Liver (tissue), 8 donors: ENCODE measurements at regions not wholly inside any gene's neighbourhood (a gene's known extent, or its start where the extent isn't known, plus 50 kb on each side); places are given as distances from the start of the nearest gene placed in this dataset.

Source experiments
- DNase-seq: peaks from one replicate; pipeline ENCODE4 v3.0.0-alpha.2; 2017; ENCODE audit warnings: low spot score
- H3K27ac ChIP-seq, 2 donors: one replicate each; pipeline ENCODE4 v1.7.0; 2013; ENCODE audit warnings: inconsistent platforms in 2 of 2, low read length in 2 of 2, control low read depth in 1 of 2, low read depth in 1 of 2, mild to moderate bottlenecking in 1 of 2
- H3K27me3 ChIP-seq, 4 donors: one replicate each; pipeline versions ENCODE4 v1.6.1 to v1.7.0; 2013; ENCODE audit warnings: low read length in 3 of 4, inconsistent platforms in 1 of 4, mild to moderate bottlenecking in 1 of 4, moderate library complexity in 1 of 4; ENCODE audit not compliant: control insufficient read depth in 4 of 4, insufficient read depth in 4 of 4
- H3K36me3 ChIP-seq, 4 donors: one replicate each; pipeline versions ENCODE4 v1.6.1 to v1.7.0; 2013; ENCODE audit warnings: low read length in 3 of 4, mild to moderate bottlenecking in 3 of 4, low read depth in 1 of 4, moderate library complexity in 1 of 4; ENCODE audit not compliant: control insufficient read depth in 4 of 4, insufficient read depth in 3 of 4
- H3K4me1 ChIP-seq, 4 donors: one replicate each; pipeline versions ENCODE4 v1.6.1 to v1.7.0; 2013; ENCODE audit warnings: low read length in 3 of 4, mild to moderate bottlenecking in 3 of 4, moderate library complexity in 1 of 4; ENCODE audit not compliant: control insufficient read depth in 4 of 4, insufficient read depth in 4 of 4
- H3K4me3 ChIP-seq, 3 donors: one replicate each; pipeline versions ENCODE4 v1.6.1 to v1.7.0; 2013; ENCODE audit warnings: low read length in 3 of 3, control low read depth in 1 of 3, low read depth in 1 of 3, mild to moderate bottlenecking in 1 of 3
- H3K9ac ChIP-seq, 2 donors: one replicate each; pipeline ENCODE4 v1.7.0; 2013; ENCODE audit warnings: low read length in 2 of 2, mild to moderate bottlenecking in 2 of 2, moderate library complexity in 2 of 2, control low read depth in 1 of 2, low read depth in 1 of 2
- H3K9me3 ChIP-seq, 4 donors: one replicate each; pipeline versions ENCODE4 v1.6.1 to v1.7.0; 2013; ENCODE audit warnings: low read length in 3 of 4; ENCODE audit not compliant: control insufficient read depth in 4 of 4
- CTCF ChIP-seq: fragments of 150-350 bp; IDR thresholded peaks from 2 replicates; pipeline ENCODE4 v1.5.1; 2017; ENCODE audit warnings: improper control_type of control experiment, low read depth, low read length; ENCODE audit not compliant: missing input control
- EGR1 ChIP-seq, 2 donors: IDR thresholded peaks; 2 replicates each; pipeline ENCODE4 v1.6.1; 2016 to 2018; ENCODE audit warnings: antibody characterized with exemption in 2 of 2, low read depth in 2 of 2
- FOXA1 ChIP-seq: IDR thresholded peaks from 2 replicates; pipeline ENCODE4 v1.6.1; 2016; ENCODE audit warnings: antibody characterized with exemption
- FOXA2 ChIP-seq: IDR thresholded peaks from 2 replicates; pipeline ENCODE4 v1.6.1; 2016; ENCODE audit warnings: antibody characterized with exemption
- GABPA ChIP-seq, 2 donors: IDR thresholded peaks in 1 of 2; conservative IDR thresholded peaks in 1 of 2; 2 replicates each; pipeline ENCODE4 v1.6.1; 2016; ENCODE audit warnings: antibody characterized with exemption in 2 of 2, mild to moderate bottlenecking in 1 of 2, moderate library complexity in 1 of 2
- HNF4A ChIP-seq, 2 donors: conservative IDR thresholded peaks; 2 replicates each; pipeline ENCODE4 v1.6.1; 2016; ENCODE audit warnings: antibody characterized with exemption in 2 of 2, mild to moderate bottlenecking in 2 of 2
- HNF4G ChIP-seq: IDR thresholded peaks from 2 replicates; pipeline ENCODE4 v1.6.1; 2016; ENCODE audit warnings: antibody characterized with exemption
- JUND ChIP-seq, 2 donors: IDR thresholded peaks; 2 replicates each; pipeline ENCODE4 v1.6.1; 2016; ENCODE audit warnings: antibody characterized with exemption in 2 of 2
- NR2F2 ChIP-seq: IDR thresholded peaks from 2 replicates; pipeline ENCODE4 v1.6.1; 2016; ENCODE audit warnings: antibody characterized with exemption
- RAD21 ChIP-seq, 2 donors: IDR thresholded peaks; 2 replicates each; pipeline ENCODE4 v1.6.1; 2016; ENCODE audit warnings: antibody characterized with exemption in 2 of 2, mild to moderate bottlenecking in 2 of 2
- REST ChIP-seq: IDR thresholded peaks from 2 replicates; pipeline ENCODE4 v1.6.1; 2016; ENCODE audit warnings: antibody characterized with exemption, mild to moderate bottlenecking
- RXRA ChIP-seq, 2 donors: IDR thresholded peaks; 2 replicates each; pipeline ENCODE4 v1.6.1; 2017 to 2018; ENCODE audit warnings: antibody characterized with exemption in 2 of 2, mild to moderate bottlenecking in 1 of 2
- SP1 ChIP-seq: IDR thresholded peaks from 2 replicates; pipeline ENCODE4 v1.6.1; 2018; ENCODE audit warnings: antibody characterized with exemption, mild to moderate bottlenecking
- TAF1 ChIP-seq: conservative IDR thresholded peaks from 2 replicates; pipeline ENCODE4 v1.6.1; 2016; ENCODE audit warnings: antibody characterized with exemption, mild to moderate bottlenecking
- YY1 ChIP-seq: IDR thresholded peaks from 2 replicates; pipeline ENCODE4 v1.6.1; 2016; ENCODE audit warnings: antibody characterized with exemption, mild to moderate bottlenecking
- WGBS: extraction: QIAGEN DNeasy Blood & Tissue Kit; methylation state at CpG from one replicate; pipeline ENCODE4 v1.1.7; 2013; 5-methylcytosine and 5-hydroxymethylcytosine counted together
- TF ChIP-seq, protein P1 (sequence below): IDR thresholded peaks from 2 replicates; pipeline ENCODE4 v1.6.1; 2016; ENCODE audit warnings: antibody characterized with exemption
- TF ChIP-seq, protein P2 (sequence below): IDR thresholded peaks from 2 replicates; pipeline ENCODE4 v1.6.1; 2016; ENCODE audit warnings: antibody characterized with exemption
- donor health status: healthy.
- donor health status: healthy.
- donor health status: healthy.
- donor health status: healthy.
- donor health status: healthy.

- H3K9ac ChIP-seq, result no peak overlapping the region
- H3K27ac ChIP-seq, result no peak overlapping the region
- no peaks in the 10 kb centered on the region for H3K4me1 ChIP-seq
- no peak overlapping the region for H3K4me3 ChIP-seq
- TF ChIP-seq EGR1 (IDR thresholded peaks at IDR 0.05; ENCODE audit: low read depth in 2 of 2) (no peak), CTCF (no peak), HNF4A (conservative IDR thresholded peaks at IDR 0.05) (no peak), RXRA (IDR thresholded peaks at IDR 0.05) (no peak), HNF4G (no peak), SP1 (no peak), FOXA1 (no peak), RAD21 (IDR thresholded peaks at IDR 0.05) (no peak), GABPA (IDR thresholded peaks at IDR 0.05 in 1 of 2, conservative IDR thresholded peaks at IDR 0.05 in 1 of 2) (no peak), NR2F2 (no peak), JUND (IDR thresholded peaks at IDR 0.05) (no peak), FOXA2 (no peak)
- TF ChIP-seq, protein P1, sequence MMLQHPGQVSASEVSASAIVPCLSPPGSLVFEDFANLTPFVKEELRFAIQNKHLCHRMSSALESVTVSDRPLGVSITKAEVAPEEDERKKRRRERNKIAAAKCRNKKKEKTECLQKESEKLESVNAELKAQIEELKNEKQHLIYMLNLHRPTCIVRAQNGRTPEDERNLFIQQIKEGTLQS, result no peak
- TF ChIP-seq, protein P2, sequence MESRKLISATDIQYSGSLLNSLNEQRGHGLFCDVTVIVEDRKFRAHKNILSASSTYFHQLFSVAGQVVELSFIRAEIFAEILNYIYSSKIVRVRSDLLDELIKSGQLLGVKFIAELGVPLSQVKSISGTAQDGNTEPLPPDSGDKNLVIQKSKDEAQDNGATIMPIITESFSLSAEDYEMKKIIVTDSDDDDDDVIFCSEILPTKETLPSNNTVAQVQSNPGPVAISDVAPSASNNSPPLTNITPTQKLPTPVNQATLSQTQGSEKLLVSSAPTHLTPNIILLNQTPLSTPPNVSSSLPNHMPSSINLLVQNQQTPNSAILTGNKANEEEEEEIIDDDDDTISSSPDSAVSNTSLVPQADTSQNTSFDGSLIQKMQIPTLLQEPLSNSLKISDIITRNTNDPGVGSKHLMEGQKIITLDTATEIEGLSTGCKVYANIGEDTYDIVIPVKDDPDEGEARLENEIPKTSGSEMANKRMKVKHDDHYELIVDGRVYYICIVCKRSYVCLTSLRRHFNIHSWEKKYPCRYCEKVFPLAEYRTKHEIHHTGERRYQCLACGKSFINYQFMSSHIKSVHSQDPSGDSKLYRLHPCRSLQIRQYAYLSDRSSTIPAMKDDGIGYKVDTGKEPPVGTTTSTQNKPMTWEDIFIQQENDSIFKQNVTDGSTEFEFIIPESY, result no peak
- no peaks in the 10 kb centered on the region for H3K27me3 ChIP-seq
- H3K9me3 ChIP-seq, result peaks cover 0 to 2% (median under 1%) of the 10 kb centered on the region in 4 donors
- DNase-seq, result no peak
- 77% methylated on average over 16 of the region's 16 CpGs for WGBS
- H3K36me3 ChIP-seq, result no peaks in the 10 kb centered on the region
Measured at GRCh38 chr13:19059016-19059780, 122.4 kb downstream of the TUBA3C start.

- Histone ChIP-seq H3K36me3 (no peaks in the 10 kb centered on the region), H3K27me3 (no peaks in the 10 kb centered on the region), H3K9me3 (no peaks in the 10 kb centered on the region), H3K9ac (no peak overlapping the region), H3K27ac (no peak overlapping the region), H3K4me3 (no peak overlapping the region), H3K4me1 (no peaks in the 10 kb centered on the region)
- TF ChIP-seq REST, result no peak
- TF ChIP-seq, protein P1, result no peak
- no peak for TF ChIP-seq HNF4G
- no peak for TF ChIP-seq CTCF
- no peak for TF ChIP-seq NR2F2
- TF ChIP-seq YY1, result no peak
- no peak for TF ChIP-seq FOXA1
- no peak for TF ChIP-seq RAD21 (IDR thresholded peaks at IDR 0.05)
- TF ChIP-seq HNF4A (conservative IDR thresholded peaks at IDR 0.05), result no peak
- no peak for TF ChIP-seq EGR1 (IDR thresholded peaks at IDR 0.05; ENCODE audit: low read depth in 2 of 2)
- no peak for TF ChIP-seq RXRA (IDR thresholded peaks at IDR 0.05)
- TF ChIP-seq TAF1, result no peak
- no peak for TF ChIP-seq GABPA (IDR thresholded peaks at IDR 0.05 in 1 of 2, conservative IDR thresholded peaks at IDR 0.05 in 1 of 2)
- 83% methylated on average over 14 of the region's 14 CpGs for whole genome bisulfite sequencing
- no peak for DNase-seq
Measured at GRCh38 chr13:19058566-19058965, 123.1 kb downstream of the TUBA3C start.
